HFFc6 (cell line): ENCODE measurements at regions not wholly inside any gene's neighbourhood (a gene's known extent, or its start where the extent isn't known, plus 50 kb on each side); places are given as distances from the start of the nearest gene placed in this dataset.

ENCODE experiments used
- DNase-seq: peaks from one replicate; pipeline ENCODE4 v3.0.0-alpha.2; 2018
- H3K27ac Mint-ChIP-seq: 2 replicates; pipeline ENCODE4 v1.8.0; 2020; ENCODE audit warnings: mild to moderate bottlenecking, mixed read lengths
- H3K27me3 Mint-ChIP-seq: 2 replicates; pipeline ENCODE4 v1.8.0; 2021; ENCODE audit warnings: mild to moderate bottlenecking, moderate library complexity, mixed read lengths; ENCODE audit not compliant: insufficient read depth
- H3K36me3 Mint-ChIP-seq: 2 replicates; pipeline ENCODE4 v1.8.0; 2021; ENCODE audit warnings: low read depth, mixed read lengths
- H3K4me1 Mint-ChIP-seq: 2 replicates; pipeline ENCODE4 v1.8.0; 2020; ENCODE audit warnings: low read depth, mixed read lengths
- H3K4me3 Mint-ChIP-seq: 2 replicates; pipeline ENCODE4 v1.8.0; 2020; ENCODE audit warnings: mild to moderate bottlenecking, moderate library complexity, mixed read lengths
- H3K9me3 Mint-ChIP-seq: 2 replicates; pipeline ENCODE4 v1.8.0; 2020; ENCODE audit warnings: mild to moderate bottlenecking, mixed read lengths
- TF ChIP-seq, protein P1 (sequence below): fragments of 200-600 bp; sonication (generic); IDR thresholded peaks from 2 replicates; pipeline ENCODE4 v1.5.0; 2021; ENCODE audit warnings: antibody characterized with exemption, mild to moderate bottlenecking

- TF ChIP-seq, protein P1, sequence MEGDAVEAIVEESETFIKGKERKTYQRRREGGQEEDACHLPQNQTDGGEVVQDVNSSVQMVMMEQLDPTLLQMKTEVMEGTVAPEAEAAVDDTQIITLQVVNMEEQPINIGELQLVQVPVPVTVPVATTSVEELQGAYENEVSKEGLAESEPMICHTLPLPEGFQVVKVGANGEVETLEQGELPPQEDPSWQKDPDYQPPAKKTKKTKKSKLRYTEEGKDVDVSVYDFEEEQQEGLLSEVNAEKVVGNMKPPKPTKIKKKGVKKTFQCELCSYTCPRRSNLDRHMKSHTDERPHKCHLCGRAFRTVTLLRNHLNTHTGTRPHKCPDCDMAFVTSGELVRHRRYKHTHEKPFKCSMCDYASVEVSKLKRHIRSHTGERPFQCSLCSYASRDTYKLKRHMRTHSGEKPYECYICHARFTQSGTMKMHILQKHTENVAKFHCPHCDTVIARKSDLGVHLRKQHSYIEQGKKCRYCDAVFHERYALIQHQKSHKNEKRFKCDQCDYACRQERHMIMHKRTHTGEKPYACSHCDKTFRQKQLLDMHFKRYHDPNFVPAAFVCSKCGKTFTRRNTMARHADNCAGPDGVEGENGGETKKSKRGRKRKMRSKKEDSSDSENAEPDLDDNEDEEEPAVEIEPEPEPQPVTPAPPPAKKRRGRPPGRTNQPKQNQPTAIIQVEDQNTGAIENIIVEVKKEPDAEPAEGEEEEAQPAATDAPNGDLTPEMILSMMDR: no peak
- H3K27ac Mint-ChIP-seq: peak overlapping the region; percentile 83
- no peaks in the 10 kb centered on the region for H3K9me3 Mint-ChIP-seq
- DNase-seq: peak; percentile 71
- H3K36me3 Mint-ChIP-seq: peaks cover 42% of the 10 kb centered on the region
- H3K4me3 Mint-ChIP-seq: peak overlapping the region; percentile 47
- H3K27me3 Mint-ChIP-seq: peaks cover 18% of the 10 kb centered on the region
- peaks cover 22% of the 10 kb centered on the region for H3K4me1 Mint-ChIP-seq
Observed at GRCh38 chr2:120964819-120965218, 229.2 kb downstream of the GLI2 start.

DNA sequence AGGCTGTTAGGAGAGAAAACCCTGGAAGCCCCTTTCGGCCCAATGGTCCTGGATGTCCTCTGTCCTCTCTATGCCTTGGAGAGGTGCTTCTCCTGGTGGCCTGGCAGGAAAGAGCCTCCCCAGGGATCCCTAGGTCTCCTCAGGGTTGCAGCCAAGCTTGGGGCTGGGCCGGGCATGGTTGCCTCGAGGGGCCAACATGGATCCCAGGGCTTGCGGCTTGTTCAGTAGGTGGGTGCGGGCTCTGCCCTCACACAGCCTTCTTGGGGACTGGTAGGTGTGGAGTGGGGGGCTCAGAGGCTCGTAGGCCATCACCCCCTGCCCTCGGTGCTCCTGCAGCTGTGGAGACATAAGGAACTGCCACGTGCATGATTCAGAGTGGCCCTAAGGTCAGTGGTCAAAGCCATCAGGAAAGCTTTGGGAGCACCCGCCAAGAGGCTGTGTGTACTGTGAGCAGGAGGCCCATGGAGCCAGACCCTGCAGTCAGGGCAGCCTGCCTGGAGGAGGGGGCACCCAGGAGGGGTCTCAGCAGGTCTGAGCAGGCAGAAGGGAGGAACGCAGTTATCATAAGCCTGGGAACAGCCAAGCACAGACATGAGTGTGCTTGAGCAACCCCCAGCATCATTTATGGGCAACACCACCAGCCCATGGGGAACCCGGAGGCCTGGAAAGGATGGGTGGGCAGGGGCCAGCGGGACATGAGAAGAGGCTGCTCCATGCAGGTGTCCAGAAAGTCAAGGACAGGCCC, 231.0 kb downstream of the GLI2 start:
- peak overlapping the region; percentile 18; the same call in 1 of the 2 replicates for H3K27ac Mint-ChIP-seq

GRCh38 chr2:120968307-120969015, 232.8 kb downstream of the GLI2 start:
- Mint-ChIP-seq H3K27me3 (peaks cover 30% of the 10 kb centered on the region), H3K4me1 (peaks cover 18% of the 10 kb centered on the region), H3K36me3 (peaks cover 63% of the 10 kb centered on the region), H3K4me3 (no peak overlapping the region), H3K9me3 (peaks cover 4% of the 10 kb centered on the region; the same call in 1 of the 2 replicates), H3K27ac (no peak overlapping the region)
- TF ChIP-seq, protein P1: no peak
- DNase-seq: no peak

More for the DNA sequence above, 231.0 kb downstream of the GLI2 start:
- Mint-ChIP-seq H3K9me3 (no peaks in the 10 kb centered on the region), H3K36me3 (peaks cover 46% of the 10 kb centered on the region), H3K27me3 (peaks cover 22% of the 10 kb centered on the region), H3K4me1 (peaks cover 22% of the 10 kb centered on the region), H3K4me3 (no peak overlapping the region)
- DNase-seq: no peak
- TF ChIP-seq, protein P1: no peak

DNA sequence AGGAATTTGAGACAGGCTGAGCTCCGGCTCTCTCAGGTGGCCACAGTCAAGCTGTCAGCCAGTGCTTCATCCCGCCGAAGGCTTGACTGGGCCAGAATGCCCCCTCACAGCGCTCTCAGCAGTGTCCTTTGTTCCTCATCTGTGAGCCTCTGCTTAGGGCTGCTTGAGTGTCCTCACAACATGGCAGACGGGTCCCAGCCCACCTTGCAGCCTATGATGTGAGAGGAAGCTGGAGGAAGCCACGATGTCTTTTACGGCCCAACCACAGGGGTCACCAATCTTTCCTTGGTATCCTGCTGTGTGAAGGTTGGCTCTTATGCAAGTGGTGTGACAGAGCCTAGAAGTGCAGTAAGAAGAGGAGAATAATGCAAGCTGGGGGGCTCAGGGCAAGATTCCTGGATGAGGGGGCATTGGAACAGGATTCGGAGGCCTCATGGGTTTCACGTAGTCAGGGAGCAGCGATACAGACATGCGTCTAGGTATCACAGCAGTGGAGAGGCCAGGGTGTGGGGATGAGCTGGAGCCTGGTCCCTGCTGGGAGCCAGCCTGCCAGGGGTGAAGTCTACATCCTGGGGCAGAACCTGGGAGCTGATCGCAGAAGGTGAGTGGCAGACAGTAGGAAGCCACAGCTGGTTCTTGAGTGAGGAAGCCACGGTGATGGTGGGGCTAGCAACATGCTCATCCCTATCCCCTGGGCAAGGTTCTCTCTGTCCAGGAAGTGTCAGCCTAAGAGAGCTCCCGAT, 234.1 kb downstream of the GLI2 start:
- H3K27me3 Mint-ChIP-seq: peaks cover 33% of the 10 kb centered on the region
- peak overlapping the region; percentile 20; the same call in 1 of the 2 replicates for H3K4me3 Mint-ChIP-seq
- H3K27ac Mint-ChIP-seq: no peak overlapping the region; the same call in 1 of the 2 replicates
- H3K36me3 Mint-ChIP-seq: peaks cover 53% of the 10 kb centered on the region
- peaks cover 4% of the 10 kb centered on the region; the same call in 1 of the 2 replicates for H3K9me3 Mint-ChIP-seq
- no peak for DNase-seq
- H3K4me1 Mint-ChIP-seq: peaks cover 5% of the 10 kb centered on the region
- TF ChIP-seq, protein P1: no peak

GRCh38 chr2:120971866-120972265, 236.2 kb downstream of the GLI2 start:
- Mint-ChIP-seq H3K4me3 (no peak overlapping the region), H3K4me1 (no peaks in the 10 kb centered on the region), H3K27me3 (peaks cover 28% of the 10 kb centered on the region), H3K9me3 (peaks cover 4% of the 10 kb centered on the region; the same call in 1 of the 2 replicates), H3K36me3 (peaks cover 47% of the 10 kb centered on the region), H3K27ac (no peak overlapping the region)
- no peak for DNase-seq
- TF ChIP-seq, protein P1: no peak
